ENCODE measurements at regions not wholly inside any gene's neighbourhood (a gene's known extent, or its start where the extent isn't known, plus 50 kb on each side); places are given as distances from the start of the nearest gene placed in this dataset.

DNA sequence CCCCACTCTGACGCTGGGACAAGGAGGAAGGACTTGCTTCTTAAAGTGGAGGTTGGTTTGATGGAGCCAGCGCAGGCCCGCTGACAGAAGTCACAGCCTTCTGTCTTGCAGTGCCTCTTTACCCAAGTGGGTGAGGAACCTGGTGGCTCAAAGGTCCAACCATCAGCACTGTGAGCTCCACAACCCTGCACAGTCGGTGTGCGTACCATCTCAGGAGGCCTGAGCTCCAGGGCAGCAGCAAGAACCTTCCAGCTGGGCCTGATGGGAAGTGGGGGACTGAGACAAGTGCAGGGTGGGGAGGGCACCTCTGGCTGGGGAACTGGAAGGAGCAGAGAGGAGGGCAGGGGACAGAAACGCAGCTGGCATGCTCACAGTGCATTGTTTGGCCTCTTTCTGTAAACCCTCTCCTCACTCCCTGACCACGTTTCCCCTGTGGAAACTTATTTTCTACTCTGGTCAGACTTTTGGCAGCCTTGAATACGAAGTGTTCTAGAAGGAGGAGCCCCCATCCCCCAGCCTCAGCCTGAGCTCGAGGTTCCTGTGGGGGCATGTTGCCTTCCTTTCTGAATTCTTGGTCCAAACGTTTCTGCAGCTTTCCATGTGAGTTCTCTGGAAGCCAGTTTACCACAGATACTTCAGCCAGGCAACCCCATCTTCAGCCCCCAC is 178.5 kb upstream of the PITX1 start:
- H3K36me3 ChIP-seq: no peaks in the 10 kb centered on the region
- WGBS, 2 donors: 56 to 57% methylated on average over 10 of the region's 10 CpGs
- H3K9me3 ChIP-seq: no peaks in the 10 kb centered on the region
- TF ChIP-seq POLR2A (IDR thresholded peaks at IDR 0.05): no peak
- TF ChIP-seq, protein P1, sequence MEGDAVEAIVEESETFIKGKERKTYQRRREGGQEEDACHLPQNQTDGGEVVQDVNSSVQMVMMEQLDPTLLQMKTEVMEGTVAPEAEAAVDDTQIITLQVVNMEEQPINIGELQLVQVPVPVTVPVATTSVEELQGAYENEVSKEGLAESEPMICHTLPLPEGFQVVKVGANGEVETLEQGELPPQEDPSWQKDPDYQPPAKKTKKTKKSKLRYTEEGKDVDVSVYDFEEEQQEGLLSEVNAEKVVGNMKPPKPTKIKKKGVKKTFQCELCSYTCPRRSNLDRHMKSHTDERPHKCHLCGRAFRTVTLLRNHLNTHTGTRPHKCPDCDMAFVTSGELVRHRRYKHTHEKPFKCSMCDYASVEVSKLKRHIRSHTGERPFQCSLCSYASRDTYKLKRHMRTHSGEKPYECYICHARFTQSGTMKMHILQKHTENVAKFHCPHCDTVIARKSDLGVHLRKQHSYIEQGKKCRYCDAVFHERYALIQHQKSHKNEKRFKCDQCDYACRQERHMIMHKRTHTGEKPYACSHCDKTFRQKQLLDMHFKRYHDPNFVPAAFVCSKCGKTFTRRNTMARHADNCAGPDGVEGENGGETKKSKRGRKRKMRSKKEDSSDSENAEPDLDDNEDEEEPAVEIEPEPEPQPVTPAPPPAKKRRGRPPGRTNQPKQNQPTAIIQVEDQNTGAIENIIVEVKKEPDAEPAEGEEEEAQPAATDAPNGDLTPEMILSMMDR (IDR thresholded peaks at IDR 0.05): no peak
- TF ChIP-seq EP300 (IDR thresholded peaks at IDR 0.05): no peak
- no peak overlapping the region for H3K4me3 ChIP-seq
- H3K27ac ChIP-seq: no peak overlapping the region
- no peak for DNase-seq (ENCODE audit: low spot score in 2 of 2)
- no peaks in the 10 kb centered on the region for H3K27me3 ChIP-seq
- no peaks in the 10 kb centered on the region for H3K4me1 ChIP-seq

- 70 to 83% methylated on average over 2 of the region's 2 CpGs for WGBS, 2 donors
- TF ChIP-seq POLR2A (IDR thresholded peaks at IDR 0.05) (no peak), EP300 (IDR thresholded peaks at IDR 0.05) (no peak)
- TF ChIP-seq, protein P1 (IDR thresholded peaks at IDR 0.05): no peak
- Histone ChIP-seq H3K4me3 (no peak overlapping the region), H3K36me3 (no peaks in the 10 kb centered on the region), H3K27me3 (no peaks in the 10 kb centered on the region), H3K4me1 (no peaks in the 10 kb centered on the region), H3K27ac (no peak overlapping the region), H3K9me3 (no peaks in the 10 kb centered on the region)
- DNase-seq (ENCODE audit: low spot score in 2 of 2): no peak
Observed at GRCh38 chr5:135211791-135212190, 177.8 kb upstream of the PITX1 start.

DNA sequence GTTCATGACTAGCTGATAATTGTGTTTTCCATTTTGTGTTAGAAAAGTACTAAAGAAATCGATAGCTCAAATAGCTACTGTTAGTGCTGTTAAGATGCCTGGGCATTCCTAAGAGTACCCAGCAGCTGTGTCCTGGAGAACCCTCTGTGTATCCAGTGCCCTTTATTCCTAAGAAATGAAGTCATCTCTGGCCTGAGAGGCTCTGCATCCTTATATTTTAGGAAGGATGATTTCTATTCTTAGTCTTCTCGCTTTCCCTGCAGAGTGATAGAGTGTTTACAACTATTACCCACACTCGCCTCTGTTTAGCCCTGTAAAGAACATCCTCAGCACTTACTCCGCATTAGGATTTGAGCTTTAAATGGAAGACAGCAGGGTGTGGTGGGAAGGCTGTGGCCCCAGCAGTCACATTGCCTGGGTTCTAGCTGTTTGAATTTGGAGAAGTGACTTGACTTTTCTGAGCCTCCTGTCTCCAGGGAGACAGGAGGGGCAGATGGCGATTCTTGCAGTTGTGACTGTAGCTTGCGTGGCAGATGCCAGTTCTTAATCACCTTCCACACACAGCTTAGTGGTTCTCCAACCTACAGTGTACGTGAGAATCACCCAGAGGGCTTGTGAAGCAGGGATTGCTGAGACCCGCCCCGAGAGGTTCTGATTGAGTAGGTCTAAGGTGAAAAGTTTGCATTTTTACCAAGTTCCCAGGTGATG is 177.2 kb upstream of the PITX1 start:
- Histone ChIP-seq H3K27ac (no peak overlapping the region), H3K27me3 (no peaks in the 10 kb centered on the region), H3K36me3 (no peaks in the 10 kb centered on the region), H3K4me3 (no peak overlapping the region), H3K9me3 (no peaks in the 10 kb centered on the region), H3K4me1 (no peaks in the 10 kb centered on the region)
- no peak for DNase-seq (ENCODE audit: low spot score in 2 of 2)
- TF ChIP-seq, protein P1 (IDR thresholded peaks at IDR 0.05): no peak
- 86 to 88% methylated on average over 9 of the region's 9 CpGs for WGBS, 2 donors

DNA sequence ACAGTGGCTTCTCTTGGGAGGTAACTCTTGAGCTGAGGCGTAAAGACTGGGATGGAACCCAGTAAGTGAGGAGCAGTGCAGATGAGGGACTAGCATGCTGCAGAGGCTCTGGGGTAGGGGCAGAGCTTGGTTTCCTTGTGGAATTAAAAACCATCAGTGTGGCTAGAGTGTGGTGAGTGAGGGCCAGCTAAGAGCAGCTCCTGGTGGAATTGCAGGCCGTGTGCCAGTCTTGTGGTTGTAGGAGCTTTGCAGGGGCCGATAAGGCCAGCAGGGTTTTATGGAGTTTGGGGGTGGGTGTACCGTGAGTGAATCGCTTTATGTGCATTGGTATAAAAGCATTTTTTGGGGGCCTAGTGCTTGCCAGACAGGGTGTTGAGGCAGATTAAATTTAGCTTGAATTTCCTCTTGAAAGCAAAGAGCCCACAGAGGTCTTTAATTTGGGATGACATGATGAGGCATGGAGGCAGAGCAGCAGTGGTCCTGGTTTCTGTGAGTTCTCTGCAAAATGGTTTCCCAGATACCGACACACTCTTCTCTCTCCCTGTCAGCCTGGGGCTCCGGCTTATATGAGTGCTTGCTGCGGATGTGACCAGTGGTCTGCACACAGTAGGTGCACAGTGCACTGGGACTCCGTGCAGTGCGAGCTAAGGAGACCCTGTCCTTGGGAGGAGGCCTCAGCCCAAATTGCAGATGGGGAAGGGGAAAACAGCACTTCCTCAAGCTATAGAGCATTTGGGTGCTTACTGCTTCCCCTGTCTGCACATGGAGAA is 176.4 kb upstream of the PITX1 start:
- Histone ChIP-seq H3K27ac (no peak overlapping the region), H3K27me3 (no peaks in the 10 kb centered on the region), H3K36me3 (no peaks in the 10 kb centered on the region), H3K9me3 (no peaks in the 10 kb centered on the region), H3K4me1 (no peaks in the 10 kb centered on the region), H3K4me3 (no peak overlapping the region)
- 84 to 86% methylated on average over 10 of the region's 10 CpGs for WGBS, 2 donors
- no peak for TF ChIP-seq EP300 (IDR thresholded peaks at IDR 0.05)
- TF ChIP-seq, protein P1 (IDR thresholded peaks at IDR 0.05): no peak
- no peak for TF ChIP-seq POLR2A (IDR thresholded peaks at IDR 0.05)
- DNase-seq (ENCODE audit: low spot score in 2 of 2): no peak
